Retinal pigment epithelial cell (primary cell): ENCODE measurements at regions not wholly inside any gene's neighbourhood (a gene's known extent, or its start where the extent isn't known, plus 50 kb on each side); places are given as distances from the start of the nearest gene placed in this dataset.

Experiments used
- DNase-seq: peaks from one replicate; pipeline ENCODE4 v3.0.0-alpha.2; 2010; ENCODE audit warnings: low read depth
- H3K4me3 ChIP-seq: 2 replicates; pipeline ENCODE4 v1.5.1; 2011; ENCODE audit warnings: mild to moderate bottlenecking, low read length, control low read depth, moderate library complexity
- CTCF ChIP-seq: conservative IDR thresholded peaks from 2 replicates; pipeline ENCODE4 v1.5.1; 2011; ENCODE audit warnings: low read depth, low read length, control low read depth, inconsistent platforms

- TF ChIP-seq CTCF, result no peak
- H3K4me3 ChIP-seq, result no peak overlapping the region
- no peak for DNase-seq
These were observed 116.3 kb downstream of the ANKRD60 start for GRCh38 chr20:58112017-58112781.

- no peak overlapping the region for H3K4me3 ChIP-seq
- no peak for DNase-seq
- TF ChIP-seq CTCF, result no peak
These were observed 117.0 kb downstream of the ANKRD60 start for GRCh38 chr20:58111310-58112016.

GRCh38 chr20:58109918-58110635 lies 118.4 kb downstream of the ANKRD60 start:
- no peak for DNase-seq
- H3K4me3 ChIP-seq, result no peak overlapping the region
- TF ChIP-seq CTCF, result no peak

- no peak overlapping the region for H3K4me3 ChIP-seq
- no peak for TF ChIP-seq CTCF
- no peak for DNase-seq
These were observed 119.2 kb downstream of the ANKRD60 start for GRCh38 chr20:58109126-58109880.

- DNase-seq, result no peak
- H3K4me3 ChIP-seq, result no peak overlapping the region
- no peak for TF ChIP-seq CTCF
These were observed 120.9 kb downstream of the ANKRD60 start for GRCh38 chr20:58107533-58107932.

- DNase-seq, result no peak
- no peak overlapping the region for H3K4me3 ChIP-seq
- no peak for TF ChIP-seq CTCF
These were observed 122.2 kb downstream of the ANKRD60 start for GRCh38 chr20:58106143-58106750.
